ENCODE measurements at regions not wholly inside any gene's neighbourhood (a gene's known extent, or its start where the extent isn't known, plus 50 kb on each side); places are given as distances from the start of the nearest gene placed in this dataset.
A peak's percentile ranks its signal among the peaks of the same experiment; 100 is the strongest.

GRCh38 chr20:22652681-22653588 lies 68.6 kb upstream of the FOXA2 start:
- no peak for DNase-seq

- no peak for DNase-seq
These were observed 69.6 kb upstream of the FOXA2 start for GRCh38 chr20:22653658-22654642.

- DNase-seq = no peak
These were observed 79.2 kb upstream of the FOXA2 start for GRCh38 chr20:22663528-22664025.

GRCh38 chr20:22667198-22667597 lies 82.8 kb upstream of the FOXA2 start:
- no peak for DNase-seq

- DNase-seq = no peak
These were observed 87.8 kb upstream of the FOXA2 start for GRCh38 chr20:22672191-22672590.

- DNase-seq = no peak
These were observed 89.1 kb upstream of the FOXA2 start for GRCh38 chr20:22673467-22673866.

- no peak for DNase-seq
These were observed 91.0 kb upstream of the FOXA2 start for GRCh38 chr20:22675341-22675740.

GRCh38 chr20:22678678-22679077 lies 94.3 kb upstream of the FOXA2 start:
- DNase-seq = no peak

- DNase-seq = no peak
These were observed 94.8 kb upstream of the FOXA2 start for GRCh38 chr20:22679197-22679596.

- no peak for DNase-seq
These were observed 95.8 kb upstream of the FOXA2 start for GRCh38 chr20:22680031-22680740.

GRCh38 chr20:22681591-22682248 lies 97.3 kb upstream of the FOXA2 start:
- DNase-seq = no peak

GRCh38 chr20:22682381-22682780 lies 98.0 kb upstream of the FOXA2 start:
- no peak for DNase-seq

- peak; percentile 62 for DNase-seq
These were observed 99.8 kb upstream of the FOXA2 start for GRCh38 chr20:22684072-22684762.

GRCh38 chr20:22684763-22685443 lies 100.5 kb upstream of the FOXA2 start:
- no peak for DNase-seq

- DNase-seq = peak; percentile 44
These were observed 101.7 kb upstream of the FOXA2 start for GRCh38 chr20:22686097-22686496.

- peak; percentile 37 for DNase-seq
These were observed 103.4 kb upstream of the FOXA2 start for GRCh38 chr20:22687676-22688349.

- DNase-seq = peak; percentile 70
These were observed 104.1 kb upstream of the FOXA2 start for GRCh38 chr20:22688485-22688884.

- DNase-seq = no peak
These were observed 104.9 kb upstream of the FOXA2 start for GRCh38 chr20:22689266-22689665.

- DNase-seq = no peak
These were observed 105.6 kb upstream of the FOXA2 start for GRCh38 chr20:22690000-22690399.

- DNase-seq = no peak
These were observed 106.3 kb upstream of the FOXA2 start for GRCh38 chr20:22690616-22691179.
